Mucosa of gallbladder (tissue), 1 donor: ENCODE measurements at regions not wholly inside any gene's neighbourhood (a gene's known extent, or its start where the extent isn't known, plus 50 kb on each side); places are given as distances from the start of the nearest gene placed in this dataset.

ENCODE experiments used
- DNase-seq: peaks from one replicate; pipeline ENCODE4 v3.0.0-alpha.2; 2020; ENCODE audit warnings: low spot score
- donor health status: DM: no; HTN: no; CAD: no.

- no peak for DNase-seq
Observed at GRCh38 chr20:50405915-50406609, 104.1 kb upstream of the PTPN1 start.

- DNase-seq = no peak
Observed at GRCh38 chr20:50406610-50407136, 103.5 kb upstream of the PTPN1 start.

DNA sequence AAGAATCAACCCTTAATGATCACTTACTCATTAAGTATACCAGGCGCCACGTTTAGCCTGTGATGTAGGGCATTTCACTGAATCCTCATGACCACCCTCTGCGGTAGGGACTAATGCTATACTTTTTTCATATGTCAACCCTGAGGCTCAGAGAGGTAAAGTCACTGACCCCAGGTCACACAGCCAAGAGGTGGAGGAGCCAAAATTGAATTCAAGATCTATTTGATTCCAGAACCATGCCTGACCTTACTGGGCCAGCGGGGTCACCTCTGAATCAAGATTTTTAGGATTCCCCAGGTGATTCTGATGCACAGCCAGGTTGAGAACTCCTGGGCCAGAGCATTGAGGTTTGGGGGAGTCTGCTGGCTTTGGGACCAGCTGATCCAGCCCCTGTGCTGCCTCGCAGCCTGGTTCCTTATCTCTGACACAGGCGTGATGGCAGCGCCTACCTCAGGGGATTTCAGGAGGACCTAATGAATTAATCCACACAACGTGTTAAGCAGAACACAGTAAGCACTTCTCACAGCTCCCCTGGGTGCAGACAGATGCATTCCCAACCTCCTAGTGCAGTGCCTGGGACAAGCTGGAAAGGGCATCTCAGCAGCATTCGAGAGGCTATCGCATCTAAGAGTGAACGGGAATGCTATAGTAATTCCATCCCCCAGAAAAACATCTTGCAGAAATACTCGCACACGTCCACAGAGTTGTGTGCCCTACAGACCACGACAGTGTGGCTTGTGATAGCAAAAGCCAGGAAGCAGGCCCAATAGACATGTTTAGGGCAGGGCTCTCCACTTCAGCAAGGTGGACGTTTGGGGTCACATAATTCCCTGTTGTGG is 101.4 kb upstream of the PTPN1 start:
- no peak for DNase-seq

DNA sequence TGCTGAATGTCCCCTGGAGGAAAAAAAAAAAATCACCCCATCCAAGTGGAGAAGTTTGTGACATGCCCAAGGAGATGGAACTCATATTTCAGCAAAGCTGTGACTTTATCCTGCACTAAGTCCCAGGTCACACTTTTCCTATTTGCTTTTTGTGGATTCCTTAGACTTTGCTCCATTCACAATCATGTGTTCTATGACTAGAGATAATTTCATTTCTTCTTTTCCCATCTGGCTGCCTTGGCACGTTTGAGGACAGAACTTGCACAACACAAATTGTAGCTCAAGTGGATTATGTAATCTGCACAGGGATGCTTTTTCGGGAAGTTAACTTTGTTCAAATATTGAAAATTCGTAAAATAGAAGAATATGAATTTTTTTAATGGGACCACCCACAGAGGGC is 100.7 kb upstream of the PTPN1 start:
- DNase-seq = peak; percentile 56

- DNase-seq = no peak
Observed at GRCh38 chr20:50410343-50410742, 99.8 kb upstream of the PTPN1 start.

DNA sequence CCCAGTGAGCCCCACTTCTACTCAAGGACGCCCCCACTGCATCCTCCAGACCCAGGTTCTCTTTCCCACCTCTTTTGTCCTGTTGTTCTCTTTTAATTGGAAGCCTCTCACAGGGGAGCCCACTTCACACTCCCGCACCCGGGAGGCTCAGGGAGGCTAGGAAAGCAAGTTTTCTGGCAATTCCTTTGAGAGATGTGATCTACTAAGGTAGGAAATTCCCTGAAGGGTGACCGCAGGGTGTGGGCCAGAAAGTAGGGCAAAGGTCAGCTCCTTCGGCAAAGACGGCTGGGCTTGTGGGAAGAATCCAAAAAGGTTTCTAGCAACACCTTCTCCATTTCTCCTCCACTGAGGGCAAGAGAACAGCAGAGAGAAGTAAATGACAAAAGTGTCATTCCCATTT is 98.1 kb upstream of the PTPN1 start:
- no peak for DNase-seq

DNA sequence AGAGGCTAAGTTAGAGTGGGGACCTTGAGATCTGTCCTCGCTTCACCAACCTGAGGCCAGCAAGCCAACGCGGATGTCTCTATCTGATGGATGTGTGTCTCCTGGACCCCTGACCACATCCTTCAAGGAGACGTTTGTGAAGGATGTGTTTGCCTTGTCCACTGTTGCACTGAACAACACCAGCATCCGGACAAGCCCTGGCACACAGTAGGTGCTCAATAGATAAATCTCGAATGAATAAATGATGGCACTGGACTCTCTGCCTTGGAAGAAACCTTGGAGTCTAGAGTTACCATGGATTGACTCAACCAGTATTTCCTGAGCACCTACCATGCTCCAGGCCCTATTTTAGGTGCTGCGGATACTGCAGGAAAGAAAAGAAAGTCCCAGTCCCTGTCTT is 97.7 kb upstream of the PTPN1 start:
- no peak for DNase-seq

GRCh38 chr20:50413088-50413500 is 97.1 kb upstream of the PTPN1 start:
- DNase-seq = no peak

- no peak for DNase-seq
Observed at GRCh38 chr20:50415021-50415515, 95.1 kb upstream of the PTPN1 start.

DNA sequence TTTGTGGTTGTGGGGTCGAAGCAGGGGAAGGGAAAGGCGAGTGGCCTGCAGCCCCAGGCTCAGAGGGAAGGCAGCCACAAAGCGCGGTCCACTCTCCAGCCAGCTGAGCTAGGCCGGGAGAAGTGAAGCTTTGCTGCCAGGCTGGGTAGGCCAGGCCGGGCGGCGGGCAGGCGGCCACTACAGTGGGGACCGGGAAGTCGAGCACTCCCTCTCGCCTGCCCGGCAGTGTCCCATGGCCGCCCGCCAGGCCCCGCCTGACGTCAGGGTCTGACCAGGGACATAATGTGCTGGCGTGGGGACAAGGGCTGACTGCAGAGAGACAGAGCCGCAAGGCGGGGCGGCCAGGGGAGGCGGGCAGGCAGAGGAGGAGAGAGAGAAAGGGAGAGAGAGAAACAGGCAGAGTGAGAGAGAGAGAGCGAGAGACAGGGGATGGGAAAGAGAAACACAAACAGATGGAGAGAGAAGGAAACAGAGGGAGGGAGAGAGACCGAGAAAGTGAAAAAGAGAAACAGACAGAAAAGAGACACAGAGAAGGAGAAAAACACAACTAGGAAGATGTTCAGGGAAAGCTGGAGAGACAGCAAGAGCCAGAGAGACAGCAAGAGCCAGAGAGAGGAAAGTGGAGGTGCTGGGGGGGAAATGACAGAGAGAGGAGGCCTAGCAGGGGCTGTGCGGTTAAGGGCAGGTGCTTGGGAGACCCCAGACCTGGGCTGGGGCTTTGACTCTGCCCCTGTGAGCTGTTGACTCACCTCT is 94.5 kb upstream of the PTPN1 start:
- peak; percentile 98 for DNase-seq

- no peak for DNase-seq
Observed at GRCh38 chr20:50416269-50417022, 93.7 kb upstream of the PTPN1 start.

- DNase-seq = no peak
Observed at GRCh38 chr20:50417023-50417329, 93.2 kb upstream of the PTPN1 start.

DNA sequence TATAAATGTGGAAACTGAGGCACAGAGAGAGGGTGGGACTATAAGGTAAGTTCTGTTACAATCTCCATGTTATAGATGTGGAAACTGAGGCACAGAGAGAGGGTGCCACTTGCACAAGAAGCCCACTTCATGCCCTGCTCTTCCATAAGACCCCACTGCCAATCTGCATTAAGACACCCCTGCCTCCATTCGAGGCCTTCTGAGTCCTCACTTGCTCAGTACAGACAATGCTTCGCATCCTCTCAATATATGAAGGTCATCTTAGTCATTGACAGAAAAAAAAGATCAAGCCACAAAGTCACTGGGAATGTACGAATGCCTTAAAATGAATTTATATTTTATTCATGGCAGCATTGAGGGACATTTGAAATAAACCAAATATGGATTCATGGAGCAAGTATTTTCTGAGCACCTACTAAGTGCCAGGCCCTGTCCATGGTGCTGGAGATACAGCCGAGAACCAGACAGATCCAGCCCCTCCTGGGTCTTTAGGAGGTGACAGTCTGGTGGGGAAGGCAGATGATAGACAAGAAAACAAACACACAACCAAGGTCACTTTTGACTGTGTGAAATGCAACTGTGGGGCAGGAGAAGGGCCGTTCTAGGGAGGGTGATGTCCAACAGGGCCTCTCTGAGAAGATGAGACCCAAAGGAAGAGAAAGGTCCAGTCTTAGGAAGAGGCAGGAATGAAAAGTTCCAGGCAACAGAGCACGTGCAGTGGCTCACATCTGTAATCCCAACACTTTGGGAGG is 92.5 kb upstream of the PTPN1 start:
- DNase-seq = no peak

- no peak for DNase-seq
Observed at GRCh38 chr20:50418890-50419642, 91.1 kb upstream of the PTPN1 start.

DNA sequence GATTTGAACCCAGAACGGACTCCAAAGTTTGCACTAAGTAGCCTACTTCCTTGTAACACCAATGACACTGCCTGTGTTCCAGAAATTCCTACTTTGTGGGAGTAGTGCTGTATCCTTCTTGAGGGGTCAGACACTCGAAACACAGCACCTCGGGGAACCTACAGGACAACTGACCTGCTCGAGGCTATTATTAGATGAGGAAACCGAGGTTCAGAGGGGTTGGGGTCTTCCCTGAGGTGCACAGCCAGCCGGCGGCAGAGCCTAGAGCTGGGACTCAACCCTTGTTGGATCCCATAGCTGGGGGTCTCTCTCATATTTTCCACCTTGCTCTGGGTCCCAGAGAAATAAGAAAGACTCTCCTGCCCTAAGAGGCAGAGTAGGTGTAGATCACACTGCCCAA is 89.8 kb upstream of the PTPN1 start:
- DNase-seq = no peak

- no peak for DNase-seq
Observed at GRCh38 chr20:50421356-50422340, 88.5 kb upstream of the PTPN1 start.

DNA sequence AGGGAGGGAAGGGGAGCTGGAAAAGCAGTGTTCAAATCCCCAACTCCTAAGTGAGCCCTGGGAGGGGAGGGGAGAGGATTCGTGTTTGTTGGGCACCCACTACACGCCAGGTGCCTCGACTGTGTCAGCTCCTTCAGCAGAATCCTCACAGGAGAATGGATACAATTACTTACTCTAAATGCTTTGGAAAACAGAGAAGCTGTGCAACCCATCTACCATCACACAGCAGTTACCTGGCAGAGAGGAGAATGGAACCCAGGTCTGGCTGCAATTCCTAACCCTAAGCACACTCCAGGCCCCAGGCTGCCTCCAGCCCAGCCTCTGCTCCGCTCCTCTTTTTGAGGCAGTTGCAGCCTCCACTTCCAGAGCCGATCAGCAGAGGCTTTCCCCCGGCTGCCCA is 86.4 kb upstream of the PTPN1 start:
- no peak for DNase-seq

DNA sequence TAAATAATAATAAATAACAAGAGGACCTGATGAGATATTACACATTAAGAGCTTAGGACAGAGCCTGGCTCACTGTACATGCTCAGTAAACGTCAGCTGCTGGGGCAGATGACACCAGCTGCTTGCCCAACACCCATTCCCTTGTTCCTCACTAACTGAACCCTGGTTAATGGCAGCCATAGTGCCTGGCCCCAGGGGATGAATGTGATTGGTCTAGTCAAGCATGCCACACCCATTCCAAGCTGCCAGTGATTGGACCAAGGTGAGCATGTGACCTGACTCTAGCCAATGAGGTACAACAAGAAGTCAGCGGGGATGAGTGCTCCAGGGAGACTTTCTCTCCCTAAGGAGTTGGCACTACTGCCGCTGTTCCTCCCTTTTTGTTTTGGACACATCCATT is 85.1 kb upstream of the PTPN1 start:
- no peak for DNase-seq
